PC-9 (cell line): ENCODE measurements at regions not wholly inside any gene's neighbourhood (a gene's known extent, or its start where the extent isn't known, plus 50 kb on each side); places are given as distances from the start of the nearest gene placed in this dataset.
"Not testable (repeated sequence)": the region's sequence is repeated elsewhere in the genome, so short reads cannot be mapped to it uniquely, and the experiment has no call there.

Source experiments
- BruUV-seq: library from RNA; stranded (reverse); fragments of 400-500 nt; replicated peaks from 2 replicates; lab custom pipeline; 2021; lab: Mats Ljungman, UMichigan
- CTCF ChIA-PET: fragments of 300-600 bp; sonication (Branson Sonifier 250); formaldehyde crosslinking; loops from one replicate; lab custom pipeline; 2022; ENCODE audit warnings: antibody characterized with exemption; lab: Charles Lee
- POLR2A ChIA-PET: fragments of 300-600 bp; sonication (Branson Sonifier 250); formaldehyde crosslinking; loops from one replicate; lab custom pipeline; 2022; ENCODE audit warnings: antibody characterized with exemption; ENCODE audit not compliant: unreplicated experiment; lab: Charles Lee
- DNase-seq, 2 experiments: peaks; one replicate each; pipeline versions ENCODE4 v3.0.0 to v3.0.0-alpha.2; 2015 to 2022; ENCODE audit warnings: mixed read lengths in 1 of 2
- H2AFZ ChIP-seq: fragments of 200-600 bp; sonication (generic); 2 replicates; pipeline ENCODE4 v1.8.1; 2017; ENCODE audit warnings: antibody characterized with exemption
- H3F3A ChIP-seq: fragments of 200-600 bp; sonication (generic); 2 replicates; pipeline ENCODE4 v1.8.1; 2017; ENCODE audit warnings: antibody characterized with exemption, mild to moderate bottlenecking, low read depth; ENCODE audit not compliant: insufficient read depth
- H3K27ac ChIP-seq: fragments of 200-600 bp; sonication (generic); 2 replicates; pipeline ENCODE4 v1.6.1; 2016; ENCODE audit warnings: mixed run types
- H3K27me3 ChIP-seq: fragments of 200-600 bp; sonication (generic); 2 replicates; pipeline ENCODE4 v1.6.1; 2016; ENCODE audit warnings: low read depth, mixed run types; ENCODE audit not compliant: insufficient read depth
- H3K36me3 ChIP-seq: fragments of 200-600 bp; sonication (generic); 2 replicates; pipeline ENCODE4 v1.6.1; 2016; ENCODE audit warnings: low read depth, mixed run types
- H3K4me1 ChIP-seq: fragments of 200-600 bp; sonication (generic); replicated peaks from 2 replicates; pipeline ENCODE4 v1.6.1; 2016; ENCODE audit warnings: mixed run types; ENCODE audit not compliant: insufficient read depth
- H3K4me2 ChIP-seq: fragments of 200-600 bp; sonication (generic); 2 replicates; pipeline ENCODE4 v1.6.1; 2017; ENCODE audit warnings: mixed run types
- H3K4me3 ChIP-seq: fragments of 200-600 bp; sonication (generic); 2 replicates; pipeline ENCODE4 v1.6.1; 2016; ENCODE audit warnings: mixed run types
- H3K79me2 ChIP-seq: fragments of 200-600 bp; sonication (generic); 2 replicates; pipeline ENCODE4 v1.6.1; 2017; ENCODE audit warnings: low read depth, mixed run types
- H3K9me2 ChIP-seq: fragments of 200-600 bp; sonication (generic); 2 replicates; pipeline ENCODE4 v1.8.1; 2017; ENCODE audit warnings: mild to moderate bottlenecking; ENCODE audit not compliant: insufficient read depth
- H3K9me3 ChIP-seq: fragments of 200-600 bp; sonication (generic); 2 replicates; pipeline ENCODE4 v1.8.1; 2016; ENCODE audit warnings: low read depth; ENCODE audit not compliant: insufficient read depth
- H4K20me1 ChIP-seq: fragments of 200-600 bp; sonication (generic); 2 replicates; pipeline ENCODE4 v1.8.1; 2017; ENCODE audit not compliant: insufficient read depth
- CTCF ChIP-seq: fragments of 200-600 bp; sonication (generic); conservative IDR thresholded peaks from 2 replicates; pipeline ENCODE4 v1.6.1; 2017; ENCODE audit warnings: mixed run types, antibody characterized with exemption, mild to moderate bottlenecking, moderate library complexity
- EZH2 ChIP-seq: fragments of 200-600 bp; sonication (generic); IDR thresholded peaks from 2 replicates; pipeline ENCODE4 v1.8.0; 2017; ENCODE audit warnings: antibody characterized with exemption, low read depth
- intact Hi-C: fragments of 100-400 bp; cut with micrococcal nuclease; formaldehyde crosslinking; loops from one replicate; pipeline ENCODE4 v1.10.0; 2022; ENCODE audit not compliant: unreplicated experiment

- POLR2A ChIA-PET: no interaction called here
- H2AFZ ChIP-seq: no peak overlapping the region
- H3K4me1 ChIP-seq: no peaks in the 10 kb centered on the region
- no TSS peak for BruUV-seq
- DNase-seq: no peak
- no peaks in the 10 kb centered on the region for H3F3A ChIP-seq
- no peak overlapping the region for H3K4me2 ChIP-seq
- H4K20me1 ChIP-seq: no peaks in the 10 kb centered on the region
- H3K36me3 ChIP-seq: no peaks in the 10 kb centered on the region
- CTCF ChIA-PET: no interaction called here
- no peaks in the 10 kb centered on the region for H3K79me2 ChIP-seq
- no peak overlapping the region for H3K4me3 ChIP-seq
- H3K27ac ChIP-seq: no peak overlapping the region
- intact Hi-C loops: no loop called here
- no peak for TF ChIP-seq CTCF
- TF ChIP-seq EZH2: no peak
- H3K9me3 ChIP-seq: peaks cover 4% of the 10 kb centered on the region; the same call in 1 of the 2 replicates
- no peaks in the 10 kb centered on the region for H3K27me3 ChIP-seq
- no peaks in the 10 kb centered on the region for H3K9me2 ChIP-seq
Measured at GRCh38 chr18:29373000-29373399, 1196.1 kb upstream of the CDH2 start.

DNA sequence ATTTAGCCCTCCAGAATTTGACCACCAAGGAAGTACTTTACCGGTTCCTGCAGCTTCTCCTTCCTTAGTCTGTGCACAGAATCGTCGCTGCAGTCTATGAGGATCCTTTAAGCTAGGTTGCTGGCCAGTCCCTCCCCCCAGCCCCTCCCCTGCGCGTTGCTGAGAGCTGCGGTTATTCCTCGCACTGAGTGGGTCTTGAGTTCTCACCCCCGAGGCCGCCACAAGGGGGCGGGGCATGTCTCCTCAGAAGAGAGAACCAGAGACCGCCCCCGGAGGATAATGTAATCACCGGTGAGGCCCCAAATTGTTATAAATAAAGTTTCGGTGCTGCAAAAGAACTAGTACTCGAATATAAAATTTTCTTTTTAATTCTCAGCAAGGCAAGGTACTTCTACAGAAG is 1184.9 kb upstream of the CDH2 start:
- BruUV-seq: no TSS peak
- no peak overlapping the region for H2AFZ ChIP-seq
- no peaks in the 10 kb centered on the region for H3F3A ChIP-seq
- ChIA-PET CTCF (no interaction called here), POLR2A (no interaction called here)
- no peak for TF ChIP-seq EZH2
- no peak for TF ChIP-seq CTCF
- no peaks in the 10 kb centered on the region for H3K9me2 ChIP-seq
- no peaks in the 10 kb centered on the region for H4K20me1 ChIP-seq
- H3K4me1 ChIP-seq: no peaks in the 10 kb centered on the region
- no peaks in the 10 kb centered on the region for H3K79me2 ChIP-seq
- intact Hi-C loops: no loop called here
- H3K36me3 ChIP-seq: no peaks in the 10 kb centered on the region
- H3K9me3 ChIP-seq: no peaks in the 10 kb centered on the region
- H3K4me3 ChIP-seq: no peak overlapping the region
- no peak overlapping the region for H3K27ac ChIP-seq
- H3K4me2 ChIP-seq: no peak overlapping the region
- no peaks in the 10 kb centered on the region for H3K27me3 ChIP-seq
- DNase-seq: no peak

DNA sequence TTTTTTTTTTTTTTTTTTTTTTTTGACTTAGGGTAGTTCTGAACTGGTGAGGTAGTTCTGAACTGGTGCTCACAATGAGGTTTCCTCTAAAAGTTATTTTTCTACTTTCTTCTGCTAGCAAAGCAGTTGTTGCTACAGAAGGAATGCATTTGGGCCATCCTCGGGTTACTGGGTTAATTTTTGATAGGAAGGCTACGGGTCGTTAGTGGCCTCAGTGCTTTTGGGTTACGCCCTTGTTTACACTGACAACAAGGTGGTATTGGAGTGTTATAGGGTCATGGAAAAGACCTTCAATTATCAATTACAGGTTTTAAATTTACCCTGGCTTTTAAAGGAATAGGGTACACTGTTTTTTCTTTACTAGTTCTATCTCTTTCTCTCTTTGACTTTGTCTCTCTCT is 1183.7 kb upstream of the CDH2 start:
- DNase-seq, H2AFZ ChIP-seq, H3K79me2 ChIP-seq, POLR2A ChIA-PET, H4K20me1 ChIP-seq, H3K36me3 ChIP-seq, H3K9me3 ChIP-seq, H3K4me3 ChIP-seq, H3F3A ChIP-seq, BruUV-seq, H3K9me2 ChIP-seq, H3K4me2 ChIP-seq, H3K27ac ChIP-seq, H3K4me1 ChIP-seq, CTCF ChIA-PET, intact Hi-C loops, H3K27me3 ChIP-seq: not testable (repeated sequence)

DNA sequence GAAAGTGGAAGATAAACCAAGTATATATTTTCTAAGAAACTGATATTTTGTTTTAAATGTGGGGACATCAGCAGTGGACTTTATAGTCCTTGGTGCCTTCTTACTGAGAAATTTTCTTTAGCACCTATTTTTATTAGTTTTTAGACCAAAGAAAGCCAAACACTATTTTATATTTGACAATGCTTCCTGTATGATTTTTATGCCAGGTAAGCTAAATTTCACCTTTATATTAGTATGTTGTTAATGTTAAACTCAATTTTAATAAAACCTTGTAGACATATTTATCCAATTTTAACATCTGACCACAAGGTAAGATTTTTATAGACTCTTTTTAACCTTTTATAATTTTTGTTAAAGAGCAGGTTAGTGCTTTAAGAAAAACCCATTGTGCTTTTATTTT is 1182.3 kb upstream of the CDH2 start:
- H3K4me2 ChIP-seq, H3K27me3 ChIP-seq, H3K4me3 ChIP-seq, H3K27ac ChIP-seq, H2AFZ ChIP-seq, H3F3A ChIP-seq, H3K9me3 ChIP-seq, H4K20me1 ChIP-seq, H3K4me1 ChIP-seq, H3K36me3 ChIP-seq, BruUV-seq, DNase-seq, H3K9me2 ChIP-seq, POLR2A ChIA-PET, H3K79me2 ChIP-seq, intact Hi-C loops, CTCF ChIA-PET: not testable (repeated sequence)
